Hepatocyte (in vitro differentiated cells): ENCODE measurements at regions not wholly inside any gene's neighbourhood (a gene's known extent, or its start where the extent isn't known, plus 50 kb on each side); places are given as distances from the start of the nearest gene placed in this dataset.

Experiments
- DNase-seq: peaks from one replicate; pipeline ENCODE4 v3.0.0-alpha.2; 2016; ENCODE audit warnings: low spot score
- H2AFZ ChIP-seq: fragments of 200-600 bp; sonication (generic); 2 replicates; pipeline ENCODE4 v1.6.0; 2016; ENCODE audit warnings: antibody characterized with exemption, mild to moderate bottlenecking
- H3K27ac ChIP-seq: fragments of 200-600 bp; sonication (generic); 2 replicates; pipeline ENCODE4 v1.5.1; 2016; ENCODE audit warnings: mild to moderate bottlenecking
- H3K27me3 ChIP-seq: fragments of 200-600 bp; sonication (generic); 2 replicates; pipeline ENCODE4 v1.6.1; 2016
- H3K36me3 ChIP-seq: fragments of 200-600 bp; sonication (generic); replicated peaks from 2 replicates; pipeline ENCODE4 v1.5.1; 2016; ENCODE audit warnings: low read depth; ENCODE audit not compliant: insufficient read depth
- H3K4me1 ChIP-seq: fragments of 200-600 bp; sonication (generic); 2 replicates; pipeline ENCODE4 v1.5.1; 2016; ENCODE audit warnings: mild to moderate bottlenecking, moderate library complexity; ENCODE audit not compliant: insufficient read depth
- H3K4me2 ChIP-seq: fragments of 200-600 bp; sonication (generic); 2 replicates; pipeline ENCODE4 v1.6.0; 2016
- H3K4me3 ChIP-seq: fragments of 200-600 bp; sonication (generic); 2 replicates; pipeline ENCODE4 v1.5.1; 2016; ENCODE audit warnings: mild to moderate bottlenecking
- H3K79me2 ChIP-seq: fragments of 200-600 bp; sonication (generic); 2 replicates; pipeline ENCODE4 v1.6.0; 2017; ENCODE audit warnings: mild to moderate bottlenecking
- H3K9me2 ChIP-seq: fragments of 200-600 bp; sonication (generic); replicated peaks from 2 replicates; pipeline ENCODE4 v1.6.0; 2017; ENCODE audit warnings: mild to moderate bottlenecking; ENCODE audit not compliant: insufficient read depth
- H3K9me3 ChIP-seq: fragments of 200-600 bp; sonication (generic); 2 replicates; pipeline ENCODE4 v1.5.1; 2016; ENCODE audit warnings: low read depth, mild to moderate bottlenecking
- H4K20me1 ChIP-seq: fragments of 200-600 bp; sonication (generic); 2 replicates; pipeline ENCODE4 v1.6.0; 2016; ENCODE audit warnings: mild to moderate bottlenecking; ENCODE audit not compliant: insufficient read depth, poor library complexity, severe bottlenecking
- EZH2 ChIP-seq: fragments of 200-600 bp; sonication (generic); IDR thresholded peaks from 2 replicates; pipeline ENCODE4 v1.6.1; 2016; ENCODE audit warnings: antibody characterized with exemption, mild to moderate bottlenecking, borderline replicate concordance
- EZH2phosphoT487 ChIP-seq: fragments of 200-600 bp; sonication (generic); IDR thresholded peaks from one replicate; pipeline ENCODE4 v1.6.1; 2018; ENCODE audit warnings: antibody characterized with exemption, mild to moderate bottlenecking, low read depth, moderate library complexity; ENCODE audit not compliant: unreplicated experiment, severe bottlenecking
- WGBS: methylation state at CpG from one replicate; pipeline ENCODE4 v1.1.6; 2016; ENCODE audit warnings: low lambda C conversion rate; ENCODE audit errors: missing lambda C conversion rate; 5-methylcytosine and 5-hydroxymethylcytosine counted together
- TF ChIP-seq, protein P1 (sequence below): fragments of 200-600 bp; sonication (generic); IDR thresholded peaks from 2 replicates; pipeline ENCODE4 v1.5.1; 2016; ENCODE audit warnings: antibody characterized with exemption, mild to moderate bottlenecking; ENCODE audit not compliant: poor library complexity

DNA sequence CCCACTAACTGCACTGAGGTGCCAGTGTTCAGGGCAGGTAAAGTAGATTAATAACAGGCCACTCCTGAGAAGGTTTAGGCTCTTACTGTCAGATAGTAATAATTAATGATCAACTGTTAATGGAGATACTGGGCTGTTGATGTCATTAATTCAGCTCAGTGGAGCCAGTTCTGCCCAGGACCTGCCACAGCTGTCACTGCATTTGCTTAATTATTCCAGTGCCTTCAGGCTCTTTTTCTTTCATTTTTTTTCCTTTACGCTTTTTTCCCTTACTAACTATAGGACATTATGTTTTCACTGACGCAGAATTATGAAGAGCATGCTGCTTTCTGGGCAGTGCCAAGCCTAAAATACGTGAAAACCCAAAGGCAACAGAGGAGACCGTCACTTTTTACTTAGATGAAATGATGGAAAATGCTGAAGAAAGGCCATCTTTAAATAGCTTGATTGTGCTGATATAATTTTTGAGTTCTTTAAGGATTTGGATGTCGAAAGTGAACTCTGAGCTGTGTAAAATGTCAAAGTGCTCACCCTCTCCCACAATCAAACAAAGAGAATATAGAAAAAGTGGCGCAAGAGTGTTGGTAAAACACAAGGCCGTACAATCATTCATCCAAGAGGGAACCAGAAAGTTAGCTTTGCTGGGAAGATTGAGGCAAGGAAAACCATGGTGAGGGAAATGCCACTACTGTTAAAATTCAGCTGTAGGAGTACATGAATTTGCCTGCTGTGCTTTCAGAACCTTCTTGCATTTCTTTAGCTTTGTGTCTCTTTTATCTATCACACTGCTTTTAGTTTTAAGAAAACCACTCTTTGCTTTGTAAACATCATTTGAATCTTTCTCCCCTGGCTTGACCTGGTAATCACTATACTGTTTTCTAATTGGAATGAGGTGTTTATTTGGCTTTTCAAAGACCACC is 192.0 kb upstream of the ZEB2 start:
- Histone ChIP-seq H3K79me2 (no peaks in the 10 kb centered on the region), H3K4me1 (no peaks in the 10 kb centered on the region), H3K9me2 (no peaks in the 10 kb centered on the region), H4K20me1 (no peaks in the 10 kb centered on the region), H3K4me3 (no peak overlapping the region), H3K4me2 (no peak overlapping the region), H3K27ac (no peak overlapping the region), H2AFZ (no peak overlapping the region), H3K36me3 (no peaks in the 10 kb centered on the region), H3K9me3 (no peaks in the 10 kb centered on the region), H3K27me3 (no peaks in the 10 kb centered on the region)
- 83% methylated on average over 7 of the region's 7 CpGs for WGBS
- no peak for DNase-seq
- TF ChIP-seq, protein P1, sequence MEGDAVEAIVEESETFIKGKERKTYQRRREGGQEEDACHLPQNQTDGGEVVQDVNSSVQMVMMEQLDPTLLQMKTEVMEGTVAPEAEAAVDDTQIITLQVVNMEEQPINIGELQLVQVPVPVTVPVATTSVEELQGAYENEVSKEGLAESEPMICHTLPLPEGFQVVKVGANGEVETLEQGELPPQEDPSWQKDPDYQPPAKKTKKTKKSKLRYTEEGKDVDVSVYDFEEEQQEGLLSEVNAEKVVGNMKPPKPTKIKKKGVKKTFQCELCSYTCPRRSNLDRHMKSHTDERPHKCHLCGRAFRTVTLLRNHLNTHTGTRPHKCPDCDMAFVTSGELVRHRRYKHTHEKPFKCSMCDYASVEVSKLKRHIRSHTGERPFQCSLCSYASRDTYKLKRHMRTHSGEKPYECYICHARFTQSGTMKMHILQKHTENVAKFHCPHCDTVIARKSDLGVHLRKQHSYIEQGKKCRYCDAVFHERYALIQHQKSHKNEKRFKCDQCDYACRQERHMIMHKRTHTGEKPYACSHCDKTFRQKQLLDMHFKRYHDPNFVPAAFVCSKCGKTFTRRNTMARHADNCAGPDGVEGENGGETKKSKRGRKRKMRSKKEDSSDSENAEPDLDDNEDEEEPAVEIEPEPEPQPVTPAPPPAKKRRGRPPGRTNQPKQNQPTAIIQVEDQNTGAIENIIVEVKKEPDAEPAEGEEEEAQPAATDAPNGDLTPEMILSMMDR, result no peak
- TF ChIP-seq EZH2 (no peak), EZH2phosphoT487 (no peak)

DNA sequence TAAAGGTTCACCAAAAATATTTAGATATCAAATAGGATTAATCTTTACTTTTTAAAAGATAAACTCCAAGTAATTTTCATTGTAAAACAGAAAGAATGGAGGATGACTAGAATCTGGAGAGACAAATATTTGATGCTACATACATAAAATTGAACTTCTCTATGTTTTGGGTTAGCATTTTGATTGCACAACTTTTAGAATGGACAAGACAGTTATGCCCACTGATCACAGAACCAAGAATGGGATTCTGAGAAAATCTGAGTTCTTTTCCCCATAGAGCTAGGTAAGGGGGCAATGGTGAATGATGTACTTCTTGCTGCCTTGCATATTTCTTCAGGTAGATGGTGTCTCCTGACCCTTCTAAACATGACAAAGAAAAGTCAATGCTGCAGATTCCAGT is 191.2 kb upstream of the ZEB2 start:
- Histone ChIP-seq H3K79me2 (no peaks in the 10 kb centered on the region), H3K4me1 (no peaks in the 10 kb centered on the region), H2AFZ (no peak overlapping the region), H3K27ac (no peak overlapping the region), H3K9me3 (no peaks in the 10 kb centered on the region), H3K4me2 (no peak overlapping the region), H3K27me3 (no peaks in the 10 kb centered on the region), H3K9me2 (no peaks in the 10 kb centered on the region), H4K20me1 (no peaks in the 10 kb centered on the region), H3K36me3 (no peaks in the 10 kb centered on the region), H3K4me3 (no peak overlapping the region)
- TF ChIP-seq EZH2, result no peak
- TF ChIP-seq, protein P1, result no peak
- no peak for TF ChIP-seq EZH2phosphoT487
- no peak for DNase-seq

DNA sequence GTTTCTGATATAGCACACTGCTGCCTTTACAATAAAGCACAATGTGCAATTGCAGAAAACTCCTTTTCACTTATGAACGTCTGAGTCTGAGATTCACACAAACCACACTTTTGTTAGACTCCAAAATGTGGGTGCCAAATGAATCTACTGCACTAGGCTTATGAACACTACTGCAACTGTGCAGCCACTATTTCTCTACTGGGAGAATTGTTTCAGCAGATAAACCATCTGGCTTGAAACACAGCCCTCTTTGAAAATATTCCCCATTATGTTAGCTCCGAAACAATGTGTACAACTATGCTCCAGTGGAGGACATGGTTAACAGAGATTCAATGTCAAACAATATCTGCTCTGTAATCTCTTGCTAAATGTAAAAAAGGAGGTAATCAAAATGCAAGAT is 188.7 kb upstream of the ZEB2 start:
- DNase-seq, result no peak
- TF ChIP-seq, protein P1, result no peak
- no peak for TF ChIP-seq EZH2
- no peak for TF ChIP-seq EZH2phosphoT487
- H4K20me1 ChIP-seq, result no peaks in the 10 kb centered on the region
- H3K36me3 ChIP-seq, result no peaks in the 10 kb centered on the region
- H3K4me3 ChIP-seq, result no peak overlapping the region
- H3K4me2 ChIP-seq, result no peak overlapping the region
- H3K9me3 ChIP-seq, result no peaks in the 10 kb centered on the region
- H3K79me2 ChIP-seq, result no peaks in the 10 kb centered on the region
- no peaks in the 10 kb centered on the region for H3K4me1 ChIP-seq
- no peak overlapping the region for H2AFZ ChIP-seq
- 94% methylated on average over 2 of the region's 2 CpGs for WGBS
- no peaks in the 10 kb centered on the region for H3K27me3 ChIP-seq
- no peak overlapping the region for H3K27ac ChIP-seq
- no peaks in the 10 kb centered on the region for H3K9me2 ChIP-seq
